Activated naive CD4-positive, alpha-beta T cell treated with anti-CD3 and anti-CD28 coated beads for 36 hours (primary cell): ENCODE measurements at regions not wholly inside any gene's neighbourhood (a gene's known extent, or its start where the extent isn't known, plus 50 kb on each side); places are given as distances from the start of the nearest gene placed in this dataset.
"Not testable (repeated sequence)": the region's sequence is repeated elsewhere in the genome, so short reads cannot be mapped to it uniquely, and the experiment has no call there.

Experiments
- CTCF ChIA-PET: fragments of 350-600 bp; sonication (Branson Sonifier 250); formaldehyde crosslinking; loops from one replicate; lab custom pipeline; 2021; ENCODE audit warnings: antibody characterized with exemption; lab: Charles Lee
- DNase-seq: peaks from one replicate; pipeline ENCODE4 v3.0.0-alpha.2; 2020
- H3K27ac Mint-ChIP-seq: one replicate; pipeline ENCODE4 v1.8.0; 2021; ENCODE audit warnings: mild to moderate bottlenecking, mixed read lengths
- H3K27me3 Mint-ChIP-seq: one replicate; pipeline ENCODE4 v1.8.0; 2021; ENCODE audit warnings: low read depth, mixed read lengths
- H3K36me3 Mint-ChIP-seq: one replicate; pipeline ENCODE4 v1.8.0; 2021; ENCODE audit warnings: low read depth, mixed read lengths
- H3K4me1 Mint-ChIP-seq: one replicate; pipeline ENCODE4 v1.8.0; 2021; ENCODE audit warnings: low read depth, mixed read lengths
- H3K4me3 Mint-ChIP-seq: one replicate; pipeline ENCODE4 v1.8.0; 2021; ENCODE audit warnings: mild to moderate bottlenecking, moderate library complexity, mixed read lengths
- H3K9me3 Mint-ChIP-seq: one replicate; pipeline ENCODE4 v1.8.0; 2021; ENCODE audit warnings: mixed read lengths
- intact Hi-C: fragments of 100-400 bp; cut with micrococcal nuclease; formaldehyde crosslinking; loops from one replicate; pipeline ENCODE4 v1.15.1; 2023

DNA sequence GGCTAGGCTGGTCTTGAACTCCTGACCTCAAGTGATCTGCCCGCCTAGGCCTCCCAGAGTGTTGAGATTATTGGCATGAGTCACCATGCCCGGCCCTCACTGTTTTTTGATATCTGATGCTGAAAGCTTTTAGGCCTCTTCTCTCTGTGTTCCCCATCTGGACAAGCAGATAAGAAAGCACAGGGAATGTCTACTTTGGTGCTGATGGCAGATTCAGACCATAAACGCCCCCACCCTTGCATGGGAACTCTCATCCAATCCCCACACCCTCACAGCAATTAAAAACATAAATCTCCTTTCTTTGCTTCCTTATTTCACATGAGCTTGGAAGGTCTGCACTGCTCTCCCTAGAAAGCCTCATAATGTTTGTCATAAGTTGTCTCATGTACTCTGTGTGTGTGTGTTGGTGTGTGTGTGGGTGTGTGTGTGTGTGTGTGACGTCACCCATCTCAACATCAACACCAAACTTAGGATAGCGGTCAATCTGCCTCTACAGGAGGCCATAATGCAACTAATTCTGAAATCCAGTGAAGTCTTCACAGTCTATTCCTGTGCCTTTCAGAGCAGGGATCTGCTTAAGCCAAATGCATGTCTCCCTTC is 335.6 kb upstream of the USP9Y start:
- Mint-ChIP-seq H3K9me3 (no peaks in the 10 kb centered on the region), H3K4me3 (no peak overlapping the region), H3K27ac (no peak overlapping the region), H3K27me3 (no peaks in the 10 kb centered on the region), H3K4me1 (no peaks in the 10 kb centered on the region), H3K36me3 (no peaks in the 10 kb centered on the region)
- DNase-seq, result no peak
- CTCF ChIA-PET, result no interaction called here
- intact Hi-C loops, result no loop called here

DNA sequence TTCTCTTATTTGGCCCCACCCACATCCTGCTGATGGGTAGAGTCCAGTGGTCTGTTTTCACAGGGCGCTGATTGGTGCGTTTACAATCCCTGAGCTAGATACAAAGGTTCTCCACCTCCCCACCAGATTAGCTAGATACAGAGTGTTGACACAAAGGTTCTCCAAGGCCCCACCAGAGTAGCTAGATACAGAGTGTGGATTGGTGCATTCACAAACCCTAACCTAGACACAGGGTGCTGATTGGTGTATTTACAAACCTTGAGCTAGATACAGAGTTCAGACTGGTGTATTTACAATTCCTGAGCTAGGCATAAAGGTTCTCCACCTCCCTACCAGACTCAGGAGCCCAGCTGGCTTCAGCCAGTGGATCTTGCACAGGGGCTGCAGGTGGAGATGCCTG is 326.4 kb upstream of the USP9Y start:
- H3K27me3 Mint-ChIP-seq, H3K4me1 Mint-ChIP-seq, intact Hi-C loops, H3K27ac Mint-ChIP-seq, H3K4me3 Mint-ChIP-seq, DNase-seq, H3K9me3 Mint-ChIP-seq, H3K36me3 Mint-ChIP-seq, CTCF ChIA-PET: not testable (repeated sequence)

DNA sequence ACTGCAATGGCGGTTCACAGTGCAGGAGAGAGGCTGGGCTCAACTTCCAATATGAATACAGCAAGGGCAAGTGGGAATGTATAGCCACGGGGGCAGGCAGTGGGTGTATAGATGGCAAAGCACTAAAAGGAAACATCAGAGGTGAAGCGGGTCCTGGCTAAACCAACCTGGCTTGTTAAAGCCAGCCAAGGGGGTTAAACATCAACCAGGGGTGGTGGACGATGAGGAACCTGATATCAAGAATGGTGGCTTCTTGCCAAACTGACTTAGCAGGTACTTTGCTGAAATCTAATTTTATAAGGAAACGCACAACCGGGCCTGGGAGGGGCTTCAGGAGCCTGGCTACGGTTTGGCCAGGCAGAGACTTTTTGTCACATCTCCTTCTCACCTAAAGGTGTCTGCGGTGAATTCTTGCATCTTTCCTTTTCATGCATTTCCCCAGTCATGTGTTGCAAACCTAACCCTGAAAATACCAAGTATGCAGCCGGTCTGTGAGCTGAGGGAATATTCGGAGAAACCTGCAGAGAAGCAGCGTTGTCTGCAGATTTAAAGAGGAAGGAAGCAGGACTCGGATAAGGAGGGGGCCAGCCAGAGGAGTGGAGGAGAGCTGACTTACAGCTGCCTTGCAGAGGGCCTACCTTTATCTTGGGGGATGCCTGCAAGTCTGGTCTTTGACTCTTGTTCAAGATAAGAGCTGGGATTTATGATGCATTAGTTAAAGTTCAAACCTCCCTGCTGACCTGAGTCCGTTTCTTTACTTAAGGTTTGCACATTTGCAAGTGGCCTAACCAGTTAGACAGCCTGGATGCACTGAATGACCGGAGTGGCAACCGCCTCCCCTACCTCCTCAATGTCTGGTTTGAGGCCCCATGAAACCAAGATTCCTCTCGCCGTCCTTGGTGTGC is 309.1 kb upstream of the USP9Y start:
- intact Hi-C loops, H3K9me3 Mint-ChIP-seq, H3K4me3 Mint-ChIP-seq, DNase-seq, H3K4me1 Mint-ChIP-seq, H3K36me3 Mint-ChIP-seq, H3K27ac Mint-ChIP-seq, H3K27me3 Mint-ChIP-seq, CTCF ChIA-PET: not testable (repeated sequence)

DNA sequence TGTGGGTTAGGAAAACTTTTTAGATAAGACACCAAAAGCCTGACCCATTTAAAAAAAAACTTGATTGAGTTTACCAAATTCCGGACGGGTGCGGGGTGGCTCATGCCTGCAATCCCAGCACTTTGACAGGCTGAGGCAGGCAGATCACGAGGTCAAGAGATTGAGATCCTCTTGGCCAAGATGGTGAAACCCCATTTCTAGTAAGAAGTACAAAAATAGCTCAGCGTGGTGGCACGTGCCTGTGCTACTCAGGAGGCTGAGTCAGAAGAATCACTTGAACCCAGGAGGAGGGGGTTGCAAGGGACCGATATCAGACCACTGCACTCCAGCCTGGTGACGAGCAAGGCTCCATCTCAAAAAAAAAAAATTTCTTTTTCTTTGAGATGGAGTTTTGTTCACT is 307.8 kb upstream of the USP9Y start:
- Mint-ChIP-seq H3K27ac (no peak overlapping the region), H3K4me3 (no peak overlapping the region), H3K9me3 (no peaks in the 10 kb centered on the region), H3K4me1 (no peaks in the 10 kb centered on the region), H3K27me3 (no peaks in the 10 kb centered on the region), H3K36me3 (no peaks in the 10 kb centered on the region)
- intact Hi-C loops, result no loop called here
- no peak for DNase-seq
- CTCF ChIA-PET, result no interaction called here

DNA sequence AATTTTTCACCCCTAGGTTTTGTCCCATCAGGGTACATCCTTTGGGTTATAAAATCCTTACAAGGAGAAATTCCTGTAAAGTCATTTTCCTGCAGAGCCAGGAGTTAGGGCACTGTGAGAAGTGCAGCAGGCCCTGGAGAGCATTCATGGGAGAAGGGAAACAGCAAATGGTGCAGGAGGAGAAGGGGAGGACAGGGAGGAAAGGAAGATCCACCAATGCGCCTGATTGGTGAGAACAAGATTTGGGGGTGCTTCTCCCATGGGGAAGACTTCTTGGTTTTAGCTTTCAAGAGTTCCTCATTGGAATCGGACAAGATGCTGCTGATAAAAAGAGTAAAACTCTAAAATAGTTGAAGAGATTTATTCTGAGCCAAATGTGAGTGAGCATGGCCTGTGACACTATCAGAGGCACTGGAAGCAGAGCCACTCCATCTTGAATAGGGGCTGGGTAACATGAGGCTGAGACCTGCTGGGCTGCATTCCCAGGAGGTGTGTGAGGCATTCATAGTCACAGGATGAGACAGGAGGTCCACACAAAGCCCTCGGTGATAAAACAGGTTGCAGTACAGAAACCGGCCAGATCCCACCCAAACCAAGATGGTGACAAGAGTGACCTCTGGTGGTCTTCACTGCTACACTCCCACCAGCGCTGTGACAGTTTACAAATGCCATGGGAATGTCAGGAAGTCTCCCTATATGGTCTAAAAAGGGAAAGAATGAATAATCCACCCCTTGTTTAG is 305.5 kb upstream of the USP9Y start:
- H3K36me3 Mint-ChIP-seq, H3K9me3 Mint-ChIP-seq, DNase-seq, CTCF ChIA-PET, H3K4me1 Mint-ChIP-seq, intact Hi-C loops, H3K27me3 Mint-ChIP-seq, H3K4me3 Mint-ChIP-seq, H3K27ac Mint-ChIP-seq: not testable (repeated sequence)

DNA sequence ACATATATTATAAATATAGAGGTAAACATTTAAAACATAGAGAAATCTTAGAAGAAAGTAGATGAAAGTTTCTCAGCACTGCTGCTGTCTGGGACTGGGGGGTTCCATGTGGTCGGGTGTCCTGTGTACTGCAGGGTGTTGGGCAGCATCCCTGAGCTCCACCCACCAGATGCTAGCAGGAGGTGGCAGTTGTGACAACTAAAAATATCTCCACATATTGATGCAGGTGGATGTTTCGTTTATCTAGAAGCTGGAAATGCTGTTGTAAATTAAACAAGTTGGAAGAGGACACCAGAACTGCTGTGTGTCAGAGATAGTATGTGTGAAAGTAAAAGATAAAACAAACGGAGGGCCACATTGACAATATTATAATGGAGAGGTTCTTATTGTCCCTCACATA is 297.1 kb upstream of the USP9Y start:
- CTCF ChIA-PET, result no interaction called here

DNA sequence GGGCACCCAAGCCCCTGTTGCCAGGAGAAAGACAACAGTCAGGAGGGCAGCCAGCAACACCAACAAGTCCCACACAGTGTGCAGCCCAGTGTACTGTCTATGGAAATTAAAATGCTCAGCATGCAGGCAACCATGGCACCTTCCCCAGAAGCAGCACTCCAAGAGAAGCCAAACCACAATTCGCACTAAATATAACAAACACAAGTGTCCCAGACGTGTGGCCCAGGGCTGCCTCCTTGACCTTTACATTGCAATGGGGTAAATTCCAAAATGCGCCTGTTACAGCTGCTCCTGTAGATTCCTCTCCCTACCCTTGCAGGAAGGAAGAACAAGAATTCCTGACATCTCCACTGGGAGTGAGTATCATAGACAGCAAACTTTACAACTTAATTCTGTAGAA is 292.8 kb upstream of the USP9Y start:
- Mint-ChIP-seq H3K27me3 (no peaks in the 10 kb centered on the region), H3K4me3 (no peak overlapping the region), H3K36me3 (no peaks in the 10 kb centered on the region), H3K27ac (no peak overlapping the region), H3K9me3 (no peaks in the 10 kb centered on the region), H3K4me1 (peaks cover 10% of the 10 kb centered on the region)
- DNase-seq, result no peak
- intact Hi-C loops, result no loop called here
- CTCF ChIA-PET, result no interaction called here

More for the DNA sequence above, 297.1 kb upstream of the USP9Y start:
- Mint-ChIP-seq H3K27me3 (no peaks in the 10 kb centered on the region), H3K27ac (no peak overlapping the region), H3K36me3 (no peaks in the 10 kb centered on the region), H3K4me3 (no peak overlapping the region), H3K4me1 (no peaks in the 10 kb centered on the region), H3K9me3 (no peaks in the 10 kb centered on the region)
- intact Hi-C loops, result no loop called here
- DNase-seq, result no peak

DNA sequence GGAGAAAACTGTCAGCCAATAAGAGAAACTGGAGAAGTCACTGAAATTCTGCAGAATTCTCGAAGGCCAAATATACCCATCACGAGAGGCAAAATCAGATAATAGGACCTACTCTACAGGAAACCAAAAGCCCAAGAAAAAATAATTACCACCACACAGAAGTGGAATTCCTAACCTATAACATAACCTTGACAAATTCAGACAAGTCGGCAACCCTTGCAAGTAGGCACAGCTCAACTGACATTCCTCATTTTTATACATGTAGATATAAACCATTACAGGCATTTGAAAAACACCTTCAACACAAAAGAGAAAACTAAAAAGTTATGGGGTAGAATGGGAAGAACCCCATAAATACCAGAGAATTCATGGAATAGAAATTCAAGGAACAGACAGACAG is 290.3 kb upstream of the USP9Y start:
- Mint-ChIP-seq H3K9me3 (no peaks in the 10 kb centered on the region), H3K27ac (no peak overlapping the region), H3K27me3 (no peaks in the 10 kb centered on the region), H3K36me3 (no peaks in the 10 kb centered on the region), H3K4me3 (no peak overlapping the region), H3K4me1 (peaks cover 16% of the 10 kb centered on the region)
- CTCF ChIA-PET, result no interaction called here
- DNase-seq, result no peak
- intact Hi-C loops, result no loop called here

DNA sequence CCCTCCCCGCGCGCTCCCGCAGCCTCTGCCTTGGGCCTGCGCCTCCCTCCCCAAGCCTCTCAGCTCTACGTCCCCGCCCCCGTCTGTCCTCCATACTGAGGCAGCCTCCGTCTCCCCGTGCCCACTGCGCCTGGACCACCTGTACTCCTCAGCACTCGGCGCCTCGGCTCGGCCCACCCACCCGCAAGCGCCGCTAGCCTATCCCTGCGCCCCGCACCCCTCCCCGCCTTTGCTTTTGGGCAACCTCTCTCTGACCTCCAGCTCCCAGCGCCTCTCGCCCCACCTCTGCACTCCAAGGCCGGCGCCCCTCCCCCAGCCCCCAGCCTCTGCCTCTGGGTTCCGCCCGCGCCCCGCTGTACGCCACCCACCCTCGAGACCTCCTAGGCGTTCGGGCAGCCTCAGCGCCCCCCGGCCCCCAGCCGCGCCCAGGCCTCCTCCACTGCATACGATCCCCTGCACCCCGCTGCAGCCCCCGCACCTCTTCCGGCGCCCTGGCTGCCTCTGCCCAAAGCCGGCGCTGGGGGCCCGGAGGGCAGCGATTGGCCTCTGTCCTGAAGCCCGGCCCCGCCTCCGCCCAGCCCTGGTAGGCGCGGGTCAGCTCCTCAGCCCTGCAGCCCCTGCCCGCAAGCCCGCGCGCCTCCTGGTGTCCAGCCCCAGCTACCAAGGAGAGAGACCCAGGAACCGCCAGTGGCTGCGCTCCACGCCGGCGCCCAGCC is 279.8 kb upstream of the USP9Y start:
- CTCF ChIA-PET, result interaction anchor here (0.6 kb wide), 1 partner anchor 519 kb away, joined by 3 read pairs; no protein-coding TSS in a partner anchor
- Mint-ChIP-seq H3K9me3 (no peaks in the 10 kb centered on the region), H3K4me1 (no peaks in the 10 kb centered on the region), H3K4me3 (no peak overlapping the region), H3K27ac (no peak overlapping the region), H3K27me3 (peaks cover 10% of the 10 kb centered on the region), H3K36me3 (no peaks in the 10 kb centered on the region)
- intact Hi-C loops, result no loop called here
- no peak for DNase-seq

DNA sequence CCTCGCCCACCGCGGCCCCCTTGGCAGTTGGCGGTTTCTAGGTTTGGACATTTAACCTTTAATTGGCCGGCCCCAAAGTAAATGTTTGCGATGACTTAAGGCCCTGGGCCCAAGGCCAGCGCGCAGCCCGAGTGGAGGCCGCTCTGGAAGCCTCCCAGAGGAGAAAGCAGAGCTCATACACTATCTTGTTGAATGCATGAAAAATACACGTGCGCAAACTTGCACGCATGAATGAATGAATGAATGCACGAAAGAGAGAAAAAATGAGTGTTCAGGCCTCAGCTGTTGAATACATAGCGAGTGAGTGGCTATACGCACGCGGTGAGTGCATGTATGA is 279.3 kb upstream of the USP9Y start:
- intact Hi-C loops, result no loop called here
- peaks cover 10% of the 10 kb centered on the region for H3K27me3 Mint-ChIP-seq
- H3K9me3 Mint-ChIP-seq, result no peaks in the 10 kb centered on the region
- H3K4me3 Mint-ChIP-seq, result no peak overlapping the region
- H3K4me1 Mint-ChIP-seq, result no peaks in the 10 kb centered on the region
- H3K27ac Mint-ChIP-seq, result no peak overlapping the region
- no peaks in the 10 kb centered on the region for H3K36me3 Mint-ChIP-seq
- no peak for DNase-seq
- CTCF ChIA-PET, result interaction anchor here (0.6 kb wide), 1 partner anchor 519 kb away, joined by 3 read pairs; no protein-coding TSS in a partner anchor

DNA sequence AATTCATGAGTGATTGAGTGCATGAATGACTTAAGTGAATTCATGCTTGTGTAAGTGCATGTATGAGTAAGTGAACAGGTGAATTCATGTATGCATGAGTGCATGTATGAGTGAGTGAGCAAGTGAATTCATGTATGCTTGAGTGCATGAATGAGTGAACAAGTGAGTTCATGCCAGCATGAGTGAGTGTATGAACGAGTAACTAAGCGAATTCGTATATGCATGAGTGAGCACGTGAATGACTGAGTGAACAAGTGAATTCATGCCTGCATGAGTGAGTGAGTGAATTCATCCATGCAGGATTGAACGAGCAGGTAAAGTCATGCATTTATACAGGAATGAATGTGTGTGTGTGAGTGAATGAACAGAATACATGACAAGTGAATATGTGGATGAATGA is 278.5 kb upstream of the USP9Y start:
- Mint-ChIP-seq H3K4me3 (no peak overlapping the region), H3K36me3 (no peaks in the 10 kb centered on the region), H3K27ac (no peak overlapping the region), H3K4me1 (no peaks in the 10 kb centered on the region), H3K27me3 (peaks cover 10% of the 10 kb centered on the region), H3K9me3 (no peaks in the 10 kb centered on the region)
- CTCF ChIA-PET, result no interaction called here
- no peak for DNase-seq
- intact Hi-C loops, result no loop called here
